H9 (cell line): ENCODE measurements at regions not wholly inside any gene's neighbourhood (a gene's known extent, or its start where the extent isn't known, plus 50 kb on each side); places are given as distances from the start of the nearest gene placed in this dataset.

Source experiments
- DNase-seq: peaks from one replicate; pipeline ENCODE4 v3.0.0-alpha.2; 2017
- H2AFZ ChIP-seq: one replicate; pipeline ENCODE4 v1.6.1; 2013; ENCODE audit warnings: mild to moderate bottlenecking, low read length, control low read depth, moderate library complexity
- H2AK5ac ChIP-seq: 2 replicates; pipeline ENCODE4 v1.6.1; 2013; ENCODE audit warnings: low read length, control low read depth, mixed read lengths; ENCODE audit not compliant: insufficient read length
- H2BK120ac ChIP-seq: one replicate; pipeline ENCODE4 v1.6.1; 2013; ENCODE audit warnings: low read depth, mild to moderate bottlenecking, low read length, control low read depth, inconsistent platforms; ENCODE audit not compliant: poor library complexity, severe bottlenecking
- H2BK12ac ChIP-seq: 2 replicates; pipeline ENCODE4 v1.6.1; 2013; ENCODE audit warnings: low read length, control low read depth, mixed read lengths, low read depth; ENCODE audit not compliant: insufficient read length
- H2BK15ac ChIP-seq: 2 replicates; pipeline ENCODE4 v1.6.1; 2013; ENCODE audit warnings: low read depth, low read length, control low read depth
- H2BK20ac ChIP-seq: one replicate; pipeline ENCODE4 v1.6.1; 2013; ENCODE audit warnings: low read depth, mild to moderate bottlenecking, low read length, control low read depth, inconsistent platforms; ENCODE audit not compliant: poor library complexity, severe bottlenecking
- H2BK5ac ChIP-seq: 2 replicates; pipeline ENCODE4 v1.6.1; 2013; ENCODE audit warnings: low read length, control low read depth, mixed read lengths; ENCODE audit not compliant: insufficient read length
- H3K14ac ChIP-seq: 2 replicates; pipeline ENCODE4 v1.6.1; 2013; ENCODE audit warnings: low read length, control low read depth; ENCODE audit not compliant: insufficient read depth
- H3K18ac ChIP-seq: 2 replicates; pipeline ENCODE4 v1.6.1; 2013; ENCODE audit warnings: low read depth, mild to moderate bottlenecking, mixed read lengths, low read length, control low read depth; ENCODE audit not compliant: insufficient read length
- H3K23ac ChIP-seq: 2 replicates; pipeline ENCODE4 v1.6.1; 2013; ENCODE audit warnings: low read length, control low read depth, mixed read lengths, low read depth; ENCODE audit not compliant: insufficient read length
- H3K23me2 ChIP-seq: 2 replicates; pipeline ENCODE4 v1.6.1; 2013; ENCODE audit warnings: low read depth, mild to moderate bottlenecking, mixed read lengths, low read length, control low read depth; ENCODE audit not compliant: insufficient read length, poor library complexity, severe bottlenecking
- H3K27ac ChIP-seq: 2 replicates; pipeline ENCODE4 v1.5.1; 2013; ENCODE audit warnings: low read length, control low read depth, mixed read lengths, low read depth; ENCODE audit not compliant: insufficient read length
- H3K27me3 ChIP-seq: 2 replicates; pipeline ENCODE4 v1.6.1; 2013; ENCODE audit warnings: low read length, control low read depth, inconsistent platforms; ENCODE audit not compliant: insufficient read depth
- H3K4ac ChIP-seq: 2 replicates; pipeline ENCODE4 v1.6.1; 2013; ENCODE audit warnings: low read depth, mild to moderate bottlenecking, control low read depth, inconsistent platforms, low read length, moderate library complexity
- H3K4me1 ChIP-seq: 2 replicates; pipeline ENCODE4 v1.6.1; 2013; ENCODE audit warnings: low read length, control low read depth, inconsistent platforms; ENCODE audit not compliant: insufficient read depth
- H3K4me2 ChIP-seq: 2 replicates; pipeline ENCODE4 v1.6.1; 2013; ENCODE audit warnings: low read length, control low read depth, mixed read lengths; ENCODE audit not compliant: insufficient read length, insufficient read depth
- H3K56ac ChIP-seq: 2 replicates; pipeline ENCODE4 v1.6.1; 2013; ENCODE audit warnings: low read depth, mild to moderate bottlenecking, mixed read lengths, low read length, control low read depth; ENCODE audit not compliant: insufficient read length
- H3K79me1 ChIP-seq: 2 replicates; pipeline ENCODE4 v1.6.1; 2013; ENCODE audit warnings: low read depth, mild to moderate bottlenecking, moderate library complexity, low read length, control low read depth, inconsistent platforms; ENCODE audit not compliant: insufficient read depth, poor library complexity, severe bottlenecking
- H3K79me2 ChIP-seq: 2 replicates; pipeline ENCODE4 v1.6.1; 2013; ENCODE audit warnings: low read length, control low read depth, inconsistent platforms; ENCODE audit not compliant: insufficient read depth
- H3K9ac ChIP-seq: 2 replicates; pipeline ENCODE4 v1.6.1; 2013; ENCODE audit warnings: low read length, control low read depth, mixed read lengths; ENCODE audit not compliant: insufficient read length; ENCODE audit errors: extremely low read depth
- H3K9me3 ChIP-seq: one replicate; pipeline ENCODE4 v1.6.1; 2013; ENCODE audit warnings: low read depth, low read length, inconsistent platforms; ENCODE audit not compliant: control insufficient read depth
- H3T11ph ChIP-seq: one replicate; pipeline ENCODE4 v1.6.1; 2013; ENCODE audit warnings: mild to moderate bottlenecking, low read length, control low read depth, inconsistent platforms
- H4K20me1 ChIP-seq: one replicate; pipeline ENCODE4 v1.6.1; 2013; ENCODE audit not compliant: control insufficient read depth, insufficient read length, insufficient read depth
- H4K5ac ChIP-seq: 2 replicates; pipeline ENCODE4 v1.6.1; 2013; ENCODE audit warnings: low read depth, mild to moderate bottlenecking, mixed read lengths, low read length, control low read depth; ENCODE audit not compliant: insufficient read length
- H4K8ac ChIP-seq: replicated peaks from 2 replicates; pipeline ENCODE4 v1.6.1; 2013; ENCODE audit warnings: low read length, control low read depth, mixed read lengths, low read depth; ENCODE audit not compliant: insufficient read length
- H4K91ac ChIP-seq: 2 replicates; pipeline ENCODE4 v1.6.1; 2013; ENCODE audit warnings: low read depth, mild to moderate bottlenecking, moderate library complexity, mixed read lengths, low read length, control low read depth; ENCODE audit not compliant: insufficient read length
- H3K27ac Mint-ChIP-seq, 3 experiments: 2 replicates in 2 of 3; 3 replicates in 1 of 3; pipeline ENCODE4 v1.8.0; 2020 to 2021; ENCODE audit warnings: mixed read lengths in 3 of 3, mild to moderate bottlenecking in 1 of 3, moderate library complexity in 1 of 3
- H3K27me3 Mint-ChIP-seq: 2 replicates; pipeline ENCODE4 v1.8.0; 2021; ENCODE audit warnings: low read depth, mild to moderate bottlenecking, moderate library complexity, mixed read lengths
- H3K36me3 Mint-ChIP-seq, 3 experiments: 2 replicates in 2 of 3; 3 replicates in 1 of 3; pipeline ENCODE4 v1.8.0; 2020 to 2021; ENCODE audit warnings: low read depth in 3 of 3, mixed read lengths in 3 of 3; ENCODE audit not compliant: insufficient read depth in 1 of 3
- H3K4me1 Mint-ChIP-seq, 2 experiments: 2 replicates each; pipeline ENCODE4 v1.8.0; 2020; ENCODE audit warnings: mixed read lengths in 2 of 2
- H3K4me3 Mint-ChIP-seq, 2 experiments: 2 replicates in 1 of 2; 3 replicates in 1 of 2; pipeline ENCODE4 v1.8.0; 2020 to 2021; ENCODE audit warnings: mild to moderate bottlenecking in 2 of 2, mixed read lengths in 2 of 2, moderate library complexity in 1 of 2
- H3K9me3 Mint-ChIP-seq, 2 experiments: 2 replicates in 1 of 2; 3 replicates in 1 of 2; pipeline ENCODE4 v1.8.0; 2020; ENCODE audit warnings: mild to moderate bottlenecking in 2 of 2, mixed read lengths in 2 of 2, moderate library complexity in 1 of 2
- CTCF ChIP-seq: fragments of 200-600 bp; sonication (generic); conservative IDR thresholded peaks from 3 replicates; pipeline ENCODE4 v1.8.0; 2021; ENCODE audit warnings: antibody characterized with exemption, mild to moderate bottlenecking
- WGBS: extraction: QIAGEN DNeasy Blood & Tissue Kit; methylation state at CpG from one replicate; pipeline ENCODE4 v1.1.7; 2013; ENCODE audit warnings: missing lambda C conversion rate, low lambda C conversion rate, mixed read lengths; ENCODE audit not compliant: insufficient read length; ENCODE audit errors: extremely low coverage; 5-methylcytosine and 5-hydroxymethylcytosine counted together

GRCh38 chr14:66015071-66015780 is 470.9 kb upstream of the CCDC196 start:
- Histone ChIP-seq H3K23ac (no peak overlapping the region), H3K79me2 (no peaks in the 10 kb centered on the region), H3T11ph (no peak overlapping the region), H3K4ac (no peak overlapping the region), H3K27me3 (no peaks in the 10 kb centered on the region), H3K23me2 (no peaks in the 10 kb centered on the region), H3K27ac (no peak overlapping the region), H4K5ac (no peak overlapping the region), H2AFZ (no peak overlapping the region), H2BK12ac (no peak overlapping the region), H3K4me1 (peaks cover 8% of the 10 kb centered on the region; the same call in 1 of the 2 replicates), H3K9me3 (no peaks in the 10 kb centered on the region), H2BK5ac (no peak overlapping the region), H3K9ac (no peak overlapping the region), H2AK5ac (no peak overlapping the region), H4K20me1 (peaks cover 2% of the 10 kb centered on the region), H2BK120ac (no peak overlapping the region), H3K14ac (no peak overlapping the region), H3K79me1 (no peaks in the 10 kb centered on the region), H4K8ac (no peak overlapping the region), H2BK20ac (no peak overlapping the region), H4K91ac (no peak overlapping the region), H3K4me2 (no peak overlapping the region), H3K56ac (no peak overlapping the region), H3K18ac (no peak overlapping the region), H2BK15ac (no peak overlapping the region)
- no peak for TF ChIP-seq CTCF
- Mint-ChIP-seq H3K9me3 (peaks cover 2 to 6% of the 10 kb centered on the region in 2 experiments; a peak in 3 of 5 replicates), H3K27me3 (no peaks in the 10 kb centered on the region; the same call in 1 of the 2 replicates), H3K27ac (no peak overlapping the region; a peak in 1 of 7 replicates), H3K4me3 (no peak overlapping the region), H3K36me3 (peaks cover 0 to 14% (median 0%) of the 10 kb centered on the region in 3 experiments; a peak in 4 of 7 replicates), H3K4me1 (peaks cover 17 to 22% of the 10 kb centered on the region in 2 experiments)
- WGBS, result no CpG with 5 or more reads among the region's 4 CpGs
- DNase-seq, result no peak
